HEK293T (cell line): ENCODE measurements at regions not wholly inside any gene's neighbourhood (a gene's known extent, or its start where the extent isn't known, plus 50 kb on each side); places are given as distances from the start of the nearest gene placed in this dataset.

Source experiments
- CTCF ChIA-PET: fragments of 350-600 bp; formaldehyde crosslinking; extraction: SDS; loops from one replicate; lab custom pipeline; 2021; ENCODE audit warnings: antibody characterized with exemption, inconsistent platforms; lab: Yijun Ruan, JAX
- POLR2A ChIA-PET: fragments of 350-600 bp; formaldehyde crosslinking; extraction: SDS; loops from one replicate; lab custom pipeline; 2020; ENCODE audit warnings: antibody characterized with exemption, inconsistent platforms; lab: Yijun Ruan, JAX
- DNase-seq: peaks from one replicate; pipeline ENCODE4 v3.0.0; 2012; ENCODE audit warnings: mixed read lengths; ENCODE audit errors: extremely low spot score
- ARNT ChIP-seq: fragments of 450-650 bp; IDR thresholded peaks from 2 replicates; pipeline ENCODE4 v1.6.1; 2017; ENCODE audit warnings: mild to moderate bottlenecking
- BHLHE40 ChIP-seq: fragments of 450-650 bp; IDR thresholded peaks from 2 replicates; pipeline ENCODE4 v1.6.1; 2016; ENCODE audit warnings: mild to moderate bottlenecking, moderate library complexity, borderline replicate concordance
- CTBP1 ChIP-seq: fragments of 450-650 bp; IDR thresholded peaks from 2 replicates; pipeline ENCODE4 v1.6.1; 2016; ENCODE audit warnings: borderline replicate concordance
- ELF4 ChIP-seq: fragments of 450-650 bp; IDR thresholded peaks from 2 replicates; pipeline ENCODE4 v1.6.1; 2017; ENCODE audit warnings: antibody characterized with exemption
- FOXA1 ChIP-seq: fragments of 450-650 bp; IDR thresholded peaks from 2 replicates; pipeline ENCODE4 v1.6.1; 2016; ENCODE audit warnings: mild to moderate bottlenecking
- FOXK2 ChIP-seq: fragments of 450-650 bp; IDR thresholded peaks from 2 replicates; pipeline ENCODE4 v1.6.1; 2016; ENCODE audit warnings: mild to moderate bottlenecking
- FOXM1 ChIP-seq: fragments of 450-650 bp; IDR thresholded peaks from 2 replicates; pipeline ENCODE4 v1.6.1; 2017; ENCODE audit warnings: mild to moderate bottlenecking, borderline replicate concordance
- HDGF ChIP-seq: fragments of 450-650 bp; IDR thresholded peaks from 2 replicates; pipeline ENCODE4 v1.6.1; 2017; ENCODE audit warnings: antibody characterized with exemption, borderline replicate concordance
- L3MBTL2 ChIP-seq: fragments of 450-650 bp; conservative IDR thresholded peaks from 2 replicates; pipeline ENCODE4 v1.6.1; 2016; ENCODE audit warnings: mild to moderate bottlenecking
- LEF1 ChIP-seq: fragments of 450-650 bp; IDR thresholded peaks from 2 replicates; pipeline ENCODE4 v1.6.1; 2017; ENCODE audit warnings: mild to moderate bottlenecking, borderline replicate concordance
- NFRKB ChIP-seq: fragments of 450-650 bp; IDR thresholded peaks from 2 replicates; pipeline ENCODE4 v1.6.1; 2016; ENCODE audit warnings: mild to moderate bottlenecking, moderate library complexity
- PKNOX1 ChIP-seq: fragments of 450-650 bp; IDR thresholded peaks from 2 replicates; pipeline ENCODE4 v1.6.1; 2016
- SP1 ChIP-seq: fragments of 450-650 bp; IDR thresholded peaks from 2 replicates; pipeline ENCODE4 v1.6.1; 2017
- SUZ12 ChIP-seq: fragments of 450-650 bp; IDR thresholded peaks from 2 replicates; pipeline ENCODE4 v1.6.1; 2016; ENCODE audit warnings: mild to moderate bottlenecking
- TARDBP ChIP-seq: fragments of 450-650 bp; IDR thresholded peaks from 2 replicates; pipeline ENCODE4 v1.6.1; 2016
- ZNF384 ChIP-seq: fragments of 450-650 bp; IDR thresholded peaks from 2 replicates; pipeline ENCODE4 v1.6.1; 2016

GRCh38 chr1:14377386-14377785 lies 221.1 kb upstream of the KAZN start:
- ChIA-PET CTCF (no interaction called here), POLR2A (no interaction called here)

GRCh38 chr1:14380408-14380807 lies 218.1 kb upstream of the KAZN start:
- TF ChIP-seq FOXA1 (no peak), ARNT (no peak), CTBP1 (no peak), ELF4 (no peak), TARDBP (no peak), SUZ12 (no peak), NFRKB (no peak), HDGF (no peak), FOXK2 (no peak), L3MBTL2 (no peak)
- ChIA-PET POLR2A (no interaction called here), CTCF (no interaction called here)
- no peak for DNase-seq

More at GRCh38 chr1:14377386-14377785, 221.1 kb upstream of the KAZN start:
- TF ChIP-seq ELF4 (no peak), LEF1 (no peak), L3MBTL2 (no peak), ZNF384 (no peak)
- DNase-seq: no peak

- DNase-seq: no peak
- ChIA-PET CTCF (interaction anchor here (0.6 kb wide), 1 partner anchor 342 kb away, joined by 3 read pairs; no protein-coding TSS in a partner anchor), POLR2A (no interaction called here)
- TF ChIP-seq ZNF384 (no peak), PKNOX1 (no peak), TARDBP (no peak), LEF1 (no peak), L3MBTL2 (no peak), ARNT (no peak), ELF4 (no peak), HDGF (no peak), FOXK2 (no peak), CTBP1 (no peak), FOXM1 (no peak), NFRKB (no peak), FOXA1 (no peak), SP1 (no peak), BHLHE40 (no peak), SUZ12 (no peak)
These were observed 207.7 kb upstream of the KAZN start for GRCh38 chr1:14390816-14391215.

- no peak for DNase-seq
- ChIA-PET CTCF (no interaction called here), POLR2A (no interaction called here)
- TF ChIP-seq ARNT (no peak), PKNOX1 (no peak), BHLHE40 (no peak), TARDBP (no peak)
These were observed 206.2 kb upstream of the KAZN start for GRCh38 chr1:14392161-14392858.

GRCh38 chr1:14392859-14393365 lies 205.6 kb upstream of the KAZN start:
- no peak for DNase-seq
- ChIA-PET CTCF (no interaction called here), POLR2A (no interaction called here)
- TF ChIP-seq PKNOX1 (no peak), FOXA1 (no peak), L3MBTL2 (no peak), ELF4 (no peak), ARNT (no peak), HDGF (no peak), LEF1 (no peak), FOXK2 (no peak), NFRKB (no peak), FOXM1 (no peak), CTBP1 (no peak), ZNF384 (no peak)

- DNase-seq: no peak
- CTCF ChIA-PET: no interaction called here
- no peak for TF ChIP-seq CTBP1
- TF ChIP-seq ARNT: no peak
- no peak for TF ChIP-seq ZNF384
- no peak for TF ChIP-seq LEF1
- TF ChIP-seq FOXK2: no peak
- POLR2A ChIA-PET: no interaction called here
These were observed 202.4 kb upstream of the KAZN start for GRCh38 chr1:14396100-14396499.
